ENCODE measurements at regions not wholly inside any gene's neighbourhood (a gene's known extent, or its start where the extent isn't known, plus 50 kb on each side); places are given as distances from the start of the nearest gene placed in this dataset.
"Not testable (repeated sequence)": the region's sequence is repeated elsewhere in the genome, so short reads cannot be mapped to it uniquely, and the experiment has no call there.

DNA sequence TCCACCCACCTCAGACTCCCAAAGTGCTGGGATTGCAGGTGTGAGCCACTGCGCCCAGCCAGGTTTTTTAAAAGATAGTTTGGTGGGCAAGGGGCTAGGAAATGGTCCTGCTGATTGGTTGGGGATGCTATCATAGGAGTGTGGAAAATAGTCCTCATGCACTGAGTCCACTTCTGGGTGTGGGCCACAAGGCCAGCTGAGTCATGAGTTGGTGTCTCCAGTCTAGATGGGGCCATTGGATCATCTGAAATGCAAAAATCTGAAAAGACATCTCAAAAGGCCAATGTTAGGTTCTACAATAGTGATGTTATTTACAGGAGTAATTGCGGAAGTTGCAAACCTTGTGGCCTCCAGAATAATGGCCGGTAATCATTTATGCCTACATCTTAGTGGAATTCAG, 221.1 kb downstream of the ZNF674 start:
- Histone ChIP-seq H3K27me3 (ENCODE audit: control insufficient read depth, insufficient read depth, low read length) (no peaks in the 10 kb centered on the region), H3K4me3 (ENCODE audit: low read depth, low read length) (no peak overlapping the region), H3K36me3 (ENCODE audit: control insufficient read depth, insufficient read depth, low read length) (no peaks in the 10 kb centered on the region)
- no peak for DNase-seq (ENCODE audit: low read depth)
- TF ChIP-seq CTCF (IDR thresholded peaks at IDR 0.05; ENCODE audit: insufficient read depth, low read length, poor library complexity, severe bottlenecking), result no peak

GRCh38 chrX:46322929-46323328, 222.3 kb downstream of the ZNF674 start:
- H3K36me3 ChIP-seq (ENCODE audit: control insufficient read depth, insufficient read depth, low read length); H3K4me3 ChIP-seq (ENCODE audit: low read depth, low read length); DNase-seq (ENCODE audit: low read depth); H3K27me3 ChIP-seq (ENCODE audit: control insufficient read depth, insufficient read depth, low read length): not testable (repeated sequence)

DNA sequence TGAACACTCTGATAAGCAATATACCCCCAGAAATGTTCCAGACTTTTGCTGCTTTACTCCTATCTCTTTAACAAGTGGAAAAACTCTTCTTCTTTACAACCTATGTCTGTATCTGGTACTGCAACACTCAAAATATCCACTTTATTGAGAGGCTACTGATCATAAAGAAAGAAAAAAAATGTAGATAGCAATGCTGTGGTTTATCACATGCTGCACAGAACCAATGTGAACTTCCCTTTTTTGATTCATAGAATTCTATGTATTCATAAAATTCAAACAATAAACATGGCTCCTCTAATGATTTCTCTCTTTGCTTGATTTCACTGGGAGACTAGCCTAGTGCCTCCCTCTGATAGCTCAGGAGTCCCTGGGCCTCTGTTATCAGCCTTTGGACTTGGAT, 223.5 kb downstream of the ZNF674 start:
- Histone ChIP-seq H3K27me3 (ENCODE audit: control insufficient read depth, insufficient read depth, low read length) (no peaks in the 10 kb centered on the region), H3K4me3 (ENCODE audit: low read depth, low read length) (no peak overlapping the region), H3K36me3 (ENCODE audit: control insufficient read depth, insufficient read depth, low read length) (no peaks in the 10 kb centered on the region)
- no peak for TF ChIP-seq CTCF (IDR thresholded peaks at IDR 0.05; ENCODE audit: insufficient read depth, low read length, poor library complexity, severe bottlenecking)
- no peak for DNase-seq (ENCODE audit: low read depth)

GRCh38 chrX:46319750-46320149, 225.5 kb downstream of the ZNF674 start:
- DNase-seq (ENCODE audit: low read depth), result no peak
- Histone ChIP-seq H3K4me3 (ENCODE audit: low read depth, low read length) (no peak overlapping the region), H3K27me3 (ENCODE audit: control insufficient read depth, insufficient read depth, low read length) (no peaks in the 10 kb centered on the region), H3K36me3 (ENCODE audit: control insufficient read depth, insufficient read depth, low read length) (no peaks in the 10 kb centered on the region)
- no peak for TF ChIP-seq CTCF (IDR thresholded peaks at IDR 0.05; ENCODE audit: insufficient read depth, low read length, poor library complexity, severe bottlenecking)

- TF ChIP-seq CTCF (IDR thresholded peaks at IDR 0.05; ENCODE audit: insufficient read depth, low read length, poor library complexity, severe bottlenecking), result no peak
- no peaks in the 10 kb centered on the region for H3K36me3 ChIP-seq (ENCODE audit: control insufficient read depth, insufficient read depth, low read length)
- no peaks in the 10 kb centered on the region for H3K27me3 ChIP-seq (ENCODE audit: control insufficient read depth, insufficient read depth, low read length)
- no peak overlapping the region for H3K4me3 ChIP-seq (ENCODE audit: low read depth, low read length)
- DNase-seq (ENCODE audit: low read depth), result no peak
Measured at GRCh38 chrX:46318551-46318950, 226.7 kb downstream of the ZNF674 start.

DNA sequence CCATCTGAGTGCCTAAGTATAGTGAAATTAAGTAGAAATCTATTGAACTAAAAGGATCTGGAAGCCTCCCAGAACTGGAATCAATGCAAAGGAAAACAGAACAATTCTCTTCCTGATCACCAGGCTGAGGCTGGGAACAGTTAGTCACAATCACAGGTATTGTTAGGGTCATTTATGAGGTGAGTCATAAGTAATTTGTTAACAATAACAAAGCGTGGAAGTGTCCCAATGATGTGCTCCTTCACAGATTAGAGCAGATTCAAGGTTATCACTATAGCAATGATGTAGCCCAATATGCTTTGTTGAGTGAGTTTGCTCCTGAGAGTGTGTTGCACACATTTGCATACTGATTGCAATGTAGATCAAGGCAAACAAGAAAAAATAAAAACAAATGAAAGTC, 228.1 kb downstream of the ZNF674 start:
- Histone ChIP-seq H3K36me3 (ENCODE audit: control insufficient read depth, insufficient read depth, low read length) (no peaks in the 10 kb centered on the region), H3K4me3 (ENCODE audit: low read depth, low read length) (no peak overlapping the region), H3K27me3 (ENCODE audit: control insufficient read depth, insufficient read depth, low read length) (no peaks in the 10 kb centered on the region)
- DNase-seq (ENCODE audit: low read depth), result no peak
- no peak for TF ChIP-seq CTCF (IDR thresholded peaks at IDR 0.05; ENCODE audit: insufficient read depth, low read length, poor library complexity, severe bottlenecking)

Measured in kidney epithelial cell (primary cell).